Tibial artery (tissue), 4 donors: ENCODE measurements at regions not wholly inside any gene's neighbourhood (a gene's known extent, or its start where the extent isn't known, plus 50 kb on each side); places are given as distances from the start of the nearest gene placed in this dataset.

Experiments used
- DNase-seq, 2 donors: peaks; one replicate each; pipeline ENCODE4 v3.0.0-alpha.2; 2019
- H3K27ac ChIP-seq, 2 donors: fragments of 200-600 bp; sonication (generic) in 1 of 2; 1 replicate in 1 of 2; 2 replicates in 1 of 2; pipeline ENCODE4 v1.5.1; 2018 to 2019; ENCODE audit warnings: mild to moderate bottlenecking in 1 of 2
- H3K27me3 ChIP-seq, 2 donors: fragments of 200-600 bp; sonication (generic) in 1 of 2; one replicate each; pipeline versions ENCODE4 v1.5.1 to v1.6.0; 2016 to 2019
- H3K36me3 ChIP-seq, 3 donors: fragments of 200-600 bp; sonication (generic) in 2 of 3; one replicate each; pipeline ENCODE4 v1.5.1; 2016 to 2019; ENCODE audit warnings: mild to moderate bottlenecking in 2 of 3
- H3K4me1 ChIP-seq, 4 donors: fragments of 200-600 bp; sonication (generic) in 2 of 4; 1 replicate in 3 of 4; 2 replicates in 1 of 4; pipeline ENCODE4 v1.5.1; 2016 to 2019
- H3K4me3 ChIP-seq, 2 donors: fragments of 200-600 bp; sonication (generic) in 1 of 2; 1 replicate in 1 of 2; 2 replicates in 1 of 2; pipeline ENCODE4 v1.5.1; 2018 to 2019; ENCODE audit warnings: mild to moderate bottlenecking in 2 of 2
- H3K9me3 ChIP-seq, 3 donors: fragments of 200-600 bp; sonication (generic) in 1 of 3; one replicate each; pipeline ENCODE4 v1.5.1; 2016 to 2019
- CTCF ChIP-seq, 2 experiments: fragments of 200-600 bp in 1 of 2; fragments of 450-650 bp in 1 of 2; IDR thresholded peaks; one replicate each; pipeline ENCODE4 v1.5.1; 2017 to 2019; ENCODE audit warnings: antibody characterized with exemption in 2 of 2, mild to moderate bottlenecking in 1 of 2, moderate library complexity in 1 of 2
- intact Hi-C: fragments of 100-400 bp; cut with DNase I; formaldehyde crosslinking; loops from one replicate; pipeline ENCODE4 v1.15.0; 2023; ENCODE audit warnings: low total_unique reads

DNA sequence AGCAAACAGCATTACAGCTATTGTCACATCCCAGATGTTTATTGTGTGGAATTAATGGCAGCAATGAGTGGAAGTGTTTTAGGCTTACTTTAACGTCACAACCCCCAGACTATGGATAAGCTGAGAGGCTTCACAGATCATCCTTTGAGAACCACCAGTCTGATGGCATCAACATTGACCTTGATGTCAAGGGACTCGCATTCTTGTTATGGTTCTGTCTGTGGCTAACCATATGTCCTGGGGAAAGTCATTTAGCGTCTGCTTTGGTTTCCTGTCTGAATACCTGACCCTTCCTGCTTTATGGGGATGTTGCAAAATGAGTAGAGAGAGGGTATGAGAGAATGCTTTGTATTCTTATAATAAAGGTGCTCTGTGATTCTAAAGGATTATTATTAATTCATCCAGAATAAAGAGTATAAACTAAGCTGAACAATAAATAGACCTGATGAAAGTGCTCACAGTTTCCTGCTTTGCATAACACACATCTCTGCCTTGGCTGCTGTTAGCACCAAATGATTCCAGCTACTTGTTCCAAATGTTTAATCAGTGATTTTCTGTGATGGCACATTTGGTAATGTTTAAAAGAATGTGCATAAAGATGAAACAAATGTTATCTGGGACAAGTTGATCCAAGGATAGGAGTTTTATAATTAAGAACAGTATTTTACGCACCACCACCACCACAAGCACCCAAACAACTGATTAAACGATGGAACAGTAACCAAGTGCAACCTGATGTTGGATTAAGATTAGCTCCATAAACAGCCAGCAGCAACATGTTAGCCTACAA is 116.9 kb upstream of the LRIG3 start:
- no peaks in the 10 kb centered on the region for H3K36me3 ChIP-seq
- no peaks in the 10 kb centered on the region for H3K27me3 ChIP-seq
- H3K9me3 ChIP-seq, result no peaks in the 10 kb centered on the region
- intact Hi-C loops, result no loop called here
- no peak for DNase-seq
- no peak for TF ChIP-seq CTCF (IDR thresholded peaks at IDR 0.05)
- peaks cover 0 to 19% (median 7%) of the 10 kb centered on the region in 4 donors for H3K4me1 ChIP-seq
- H3K27ac ChIP-seq, result no peak overlapping the region
- H3K4me3 ChIP-seq, result no peak overlapping the region

DNA sequence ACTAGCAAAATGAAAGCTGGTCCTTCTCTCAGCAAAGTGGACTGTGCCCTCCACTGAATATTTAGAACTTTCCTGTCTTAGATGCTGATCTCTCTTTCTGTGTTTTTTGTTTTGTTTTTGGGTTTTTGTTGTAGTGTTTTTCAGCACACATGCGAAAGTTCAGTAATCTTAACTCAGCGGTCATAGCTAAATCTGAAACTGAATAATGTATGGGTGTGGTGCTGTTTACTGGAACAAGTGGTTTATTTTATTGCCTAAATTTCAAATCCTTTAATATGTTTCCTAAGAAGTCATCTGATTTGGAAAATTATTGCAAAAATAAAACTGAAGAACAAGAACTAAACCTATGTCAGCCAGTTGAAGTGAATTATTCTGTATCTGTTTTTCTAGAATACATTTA is 116.0 kb upstream of the LRIG3 start:
- Histone ChIP-seq H3K27ac (no peak overlapping the region), H3K4me1 (peaks cover 0 to 11% (median 5%) of the 10 kb centered on the region in 4 donors), H3K9me3 (no peaks in the 10 kb centered on the region), H3K4me3 (no peak overlapping the region), H3K27me3 (no peaks in the 10 kb centered on the region), H3K36me3 (no peaks in the 10 kb centered on the region)
- intact Hi-C loops, result no loop called here
- TF ChIP-seq CTCF (IDR thresholded peaks at IDR 0.05), result no peak
- no peak for DNase-seq

- no peaks in the 10 kb centered on the region for H3K4me1 ChIP-seq
- no peak for DNase-seq
- no peak overlapping the region for H3K4me3 ChIP-seq
- intact Hi-C loops, result no loop called here
- H3K27me3 ChIP-seq, result no peaks in the 10 kb centered on the region
- no peak overlapping the region for H3K27ac ChIP-seq
- no peak for TF ChIP-seq CTCF (IDR thresholded peaks at IDR 0.05)
- H3K9me3 ChIP-seq, result no peaks in the 10 kb centered on the region
- no peaks in the 10 kb centered on the region for H3K36me3 ChIP-seq
These were observed 111.0 kb upstream of the LRIG3 start for GRCh38 chr12:59031313-59031712.

DNA sequence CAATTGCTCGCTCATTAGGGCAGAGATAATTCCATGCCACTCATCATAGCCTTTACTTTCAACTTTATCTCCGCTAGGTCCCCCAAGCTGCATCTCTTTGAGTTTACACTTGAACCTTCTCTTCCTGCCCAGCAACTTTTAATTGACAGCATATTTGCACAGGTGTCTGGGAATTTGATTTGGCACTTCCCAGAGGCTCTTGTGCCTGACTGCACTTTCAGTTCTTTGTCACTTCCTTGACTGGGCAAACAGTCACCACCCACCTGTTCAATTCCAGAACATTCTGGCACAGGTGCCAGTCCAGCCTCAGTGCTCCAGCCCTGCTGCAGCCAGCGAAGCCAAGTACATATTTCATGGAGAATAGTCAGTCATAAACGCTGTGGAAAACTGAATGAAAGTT is 110.1 kb upstream of the LRIG3 start:
- no peaks in the 10 kb centered on the region for H3K9me3 ChIP-seq
- no peak for DNase-seq
- TF ChIP-seq CTCF (IDR thresholded peaks at IDR 0.05), result no peak
- intact Hi-C loops, result no loop called here
- no peak overlapping the region for H3K4me3 ChIP-seq
- H3K4me1 ChIP-seq, result no peaks in the 10 kb centered on the region
- H3K27ac ChIP-seq, result no peak overlapping the region
- no peaks in the 10 kb centered on the region for H3K27me3 ChIP-seq
- no peaks in the 10 kb centered on the region for H3K36me3 ChIP-seq

GRCh38 chr12:59027199-59027598 is 106.9 kb upstream of the LRIG3 start:
- intact Hi-C loops, result no loop called here
- no peaks in the 10 kb centered on the region for H3K36me3 ChIP-seq
- H3K4me1 ChIP-seq, result no peaks in the 10 kb centered on the region
- TF ChIP-seq CTCF (IDR thresholded peaks at IDR 0.05), result no peak
- DNase-seq, result no peak
- no peak overlapping the region for H3K4me3 ChIP-seq
- no peaks in the 10 kb centered on the region for H3K9me3 ChIP-seq
- H3K27me3 ChIP-seq, result no peaks in the 10 kb centered on the region
- H3K27ac ChIP-seq, result no peak overlapping the region
